Endodermal cell (in vitro differentiated cells): ENCODE measurements at regions not wholly inside any gene's neighbourhood (a gene's known extent, or its start where the extent isn't known, plus 50 kb on each side); places are given as distances from the start of the nearest gene placed in this dataset.

Experiments
- DNase-seq: peaks from one replicate; pipeline ENCODE4 v3.0.0-alpha.2; 2017
- H3K27ac ChIP-seq: 2 replicates; pipeline ENCODE4 v1.5.1; 2013; ENCODE audit warnings: mild to moderate bottlenecking, low read depth, low read length, moderate library complexity
- H3K27me3 ChIP-seq: 2 replicates; pipeline ENCODE4 v1.6.1; 2013; ENCODE audit warnings: mild to moderate bottlenecking, low read length, moderate library complexity; ENCODE audit not compliant: insufficient read depth, control insufficient read depth, poor library complexity, severe bottlenecking
- H3K36me3 ChIP-seq: 2 replicates; pipeline ENCODE4 v1.7.0; 2013; ENCODE audit warnings: mild to moderate bottlenecking, low read length, moderate library complexity; ENCODE audit not compliant: control insufficient read depth, insufficient read depth
- H3K4me1 ChIP-seq: one replicate; pipeline ENCODE4 v1.7.0; 2013; ENCODE audit warnings: low read length; ENCODE audit not compliant: control insufficient read depth, insufficient read depth
- H3K4me3 ChIP-seq: 2 replicates; pipeline ENCODE4 v1.5.1; 2013; ENCODE audit warnings: mild to moderate bottlenecking, low read length, moderate library complexity
- H3K9ac ChIP-seq: 2 replicates; pipeline ENCODE4 v1.6.1; 2013; ENCODE audit warnings: mild to moderate bottlenecking, low read length, moderate library complexity; ENCODE audit not compliant: poor library complexity, severe bottlenecking; ENCODE audit errors: extremely low read depth
- H3K9me3 ChIP-seq: 2 replicates; pipeline ENCODE4 v1.6.1; 2013; ENCODE audit warnings: mild to moderate bottlenecking, low read length, moderate library complexity; ENCODE audit not compliant: control insufficient read depth
- H3K27ac Mint-ChIP-seq: 2 replicates; pipeline ENCODE4 v1.8.0; 2020; ENCODE audit warnings: mixed read lengths
- H3K27me3 Mint-ChIP-seq: 2 replicates; pipeline ENCODE4 v1.8.0; 2021; ENCODE audit warnings: mild to moderate bottlenecking, mixed read lengths; ENCODE audit not compliant: insufficient read depth
- H3K36me3 Mint-ChIP-seq: 2 replicates; pipeline ENCODE4 v1.8.0; 2020; ENCODE audit warnings: low read depth, mixed read lengths
- H3K4me1 Mint-ChIP-seq: 2 replicates; pipeline ENCODE4 v1.8.0; 2020; ENCODE audit warnings: mixed read lengths
- H3K4me3 Mint-ChIP-seq: 2 replicates; pipeline ENCODE4 v1.8.0; 2020; ENCODE audit warnings: mild to moderate bottlenecking, moderate library complexity, mixed read lengths
- H3K9me3 Mint-ChIP-seq: 2 replicates; pipeline ENCODE4 v1.8.0; 2020; ENCODE audit warnings: mild to moderate bottlenecking, mixed read lengths
- CTCF ChIP-seq: fragments of 200-600 bp; sonication (generic); conservative IDR thresholded peaks from 2 replicates; pipeline ENCODE4 v1.5.0; 2021; ENCODE audit warnings: antibody characterized with exemption, mild to moderate bottlenecking
- WGBS, 2 experiments: methylation state at CpG; one replicate each; pipeline versions ENCODE4 v1.1.5 to v1.1.7; 2013; ENCODE audit warnings: missing lambda C conversion rate in 2 of 2, mixed read lengths in 1 of 2; ENCODE audit not compliant: insufficient coverage in 1 of 2, insufficient read length in 1 of 2; 5-methylcytosine and 5-hydroxymethylcytosine counted together

GRCh38 chr2:187118331-187119099, 269.5 kb upstream of the ZSWIM2 start:
- H3K27ac Mint-ChIP-seq = no peak overlapping the region
- WGBS, 2 experiments = 94 to 96% methylated on average over 8 to 10 of the region's 10 CpGs
- no peak overlapping the region for H3K4me3 Mint-ChIP-seq

GRCh38 chr2:187117483-187117882, 268.5 kb upstream of the ZSWIM2 start:
- TF ChIP-seq CTCF = peak; percentile 48
- WGBS, 2 experiments = 68 to 73% methylated on average over 1 of the region's 1 CpG

More at GRCh38 chr2:187118331-187119099, 269.5 kb upstream of the ZSWIM2 start:
- H3K36me3 ChIP-seq = no peaks in the 10 kb centered on the region
- no peak for TF ChIP-seq CTCF
- H3K27me3 Mint-ChIP-seq = no peaks in the 10 kb centered on the region
- H3K27me3 ChIP-seq = no peaks in the 10 kb centered on the region
- H3K4me3 ChIP-seq = no peak overlapping the region
- H3K9me3 Mint-ChIP-seq = no peaks in the 10 kb centered on the region
- no peak overlapping the region for H3K9ac ChIP-seq
- no peaks in the 10 kb centered on the region for H3K4me1 ChIP-seq
- no peak for DNase-seq
- H3K27ac ChIP-seq = no peak overlapping the region
- H3K9me3 ChIP-seq = no peaks in the 10 kb centered on the region
- H3K36me3 Mint-ChIP-seq = no peaks in the 10 kb centered on the region
- no peaks in the 10 kb centered on the region for H3K4me1 Mint-ChIP-seq

GRCh38 chr2:187115627-187116026, 266.7 kb upstream of the ZSWIM2 start:
- 67 to 82% methylated on average over 1 of the region's 1 CpG for WGBS, 2 experiments
- Histone ChIP-seq H3K36me3 (no peaks in the 10 kb centered on the region), H3K27ac (no peak overlapping the region), H3K9me3 (no peaks in the 10 kb centered on the region), H3K9ac (no peak overlapping the region), H3K27me3 (no peaks in the 10 kb centered on the region), H3K4me3 (no peak overlapping the region), H3K4me1 (no peaks in the 10 kb centered on the region)
- Mint-ChIP-seq H3K4me3 (no peak overlapping the region), H3K27me3 (no peaks in the 10 kb centered on the region), H3K9me3 (no peaks in the 10 kb centered on the region), H3K4me1 (no peaks in the 10 kb centered on the region), H3K36me3 (no peaks in the 10 kb centered on the region), H3K27ac (no peak overlapping the region)
- no peak for TF ChIP-seq CTCF
- no peak for DNase-seq

More at GRCh38 chr2:187117483-187117882, 268.5 kb upstream of the ZSWIM2 start:
- Mint-ChIP-seq H3K4me3 (no peak overlapping the region), H3K36me3 (no peaks in the 10 kb centered on the region), H3K27me3 (no peaks in the 10 kb centered on the region), H3K27ac (no peak overlapping the region), H3K9me3 (no peaks in the 10 kb centered on the region), H3K4me1 (no peaks in the 10 kb centered on the region)
- Histone ChIP-seq H3K4me1 (no peaks in the 10 kb centered on the region), H3K4me3 (no peak overlapping the region), H3K27me3 (no peaks in the 10 kb centered on the region), H3K9ac (no peak overlapping the region), H3K27ac (no peak overlapping the region), H3K36me3 (no peaks in the 10 kb centered on the region), H3K9me3 (no peaks in the 10 kb centered on the region)
- DNase-seq = peak; percentile 62
